DMS 273 (cell line): ENCODE measurements at regions not wholly inside any gene's neighbourhood (a gene's known extent, or its start where the extent isn't known, plus 50 kb on each side); places are given as distances from the start of the nearest gene placed in this dataset.

Source experiments
- DNase-seq: peaks from one replicate; lab custom pipeline; 2025; ENCODE audit not compliant: unreplicated experiment; lab: John Stamatoyannopoulos, UW

DNA sequence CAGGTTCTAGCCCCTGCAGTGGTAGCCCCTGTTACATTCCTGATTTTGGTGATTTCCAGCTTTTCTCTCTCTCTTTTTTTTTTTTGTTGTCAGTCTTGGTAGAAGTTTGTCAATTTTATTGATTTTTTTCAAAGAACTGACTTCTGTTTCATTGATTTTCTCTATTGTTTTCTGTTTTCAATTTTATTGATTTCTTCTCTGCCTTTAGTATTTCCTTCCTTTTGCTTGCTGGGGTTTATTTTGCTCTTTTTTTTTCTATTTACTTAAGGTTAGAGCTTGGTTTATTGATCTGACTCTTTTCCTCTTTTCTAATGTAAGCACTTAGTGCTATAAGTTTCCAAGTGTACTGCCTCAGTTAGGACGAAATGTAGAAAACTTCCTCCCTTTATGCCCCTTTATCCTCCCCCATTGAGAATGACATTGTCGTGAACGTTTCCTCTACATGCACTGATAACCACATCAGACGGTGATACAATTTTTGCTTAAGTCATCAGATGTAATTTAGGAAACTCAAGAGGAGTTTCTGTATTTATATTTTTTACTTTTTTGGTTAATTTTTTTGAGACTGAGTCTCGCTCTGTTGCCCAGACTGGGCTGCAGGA is 81.1 kb upstream of the HS6ST1 start:
- DNase-seq = no peak

DNA sequence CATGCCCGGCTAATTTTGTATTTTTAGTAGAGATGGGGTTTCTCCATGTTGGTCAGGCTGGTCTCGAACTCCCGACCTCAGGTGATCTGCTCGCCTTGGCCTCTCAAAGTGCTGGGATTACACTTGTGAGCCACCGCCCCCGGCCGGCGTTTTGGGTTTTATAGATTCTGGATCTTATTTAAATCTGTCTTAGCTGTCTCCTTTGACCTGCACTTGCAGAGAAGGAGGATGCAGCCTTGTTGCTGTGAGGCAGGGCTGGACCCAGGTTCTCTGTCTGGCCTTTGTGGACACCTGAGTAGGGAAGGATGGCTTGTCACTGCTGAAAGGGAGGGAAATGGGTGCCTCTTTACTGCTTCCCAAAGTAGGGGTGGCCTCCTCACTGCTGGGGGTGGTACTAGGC is 83.0 kb upstream of the HS6ST1 start:
- no peak for DNase-seq

DNA sequence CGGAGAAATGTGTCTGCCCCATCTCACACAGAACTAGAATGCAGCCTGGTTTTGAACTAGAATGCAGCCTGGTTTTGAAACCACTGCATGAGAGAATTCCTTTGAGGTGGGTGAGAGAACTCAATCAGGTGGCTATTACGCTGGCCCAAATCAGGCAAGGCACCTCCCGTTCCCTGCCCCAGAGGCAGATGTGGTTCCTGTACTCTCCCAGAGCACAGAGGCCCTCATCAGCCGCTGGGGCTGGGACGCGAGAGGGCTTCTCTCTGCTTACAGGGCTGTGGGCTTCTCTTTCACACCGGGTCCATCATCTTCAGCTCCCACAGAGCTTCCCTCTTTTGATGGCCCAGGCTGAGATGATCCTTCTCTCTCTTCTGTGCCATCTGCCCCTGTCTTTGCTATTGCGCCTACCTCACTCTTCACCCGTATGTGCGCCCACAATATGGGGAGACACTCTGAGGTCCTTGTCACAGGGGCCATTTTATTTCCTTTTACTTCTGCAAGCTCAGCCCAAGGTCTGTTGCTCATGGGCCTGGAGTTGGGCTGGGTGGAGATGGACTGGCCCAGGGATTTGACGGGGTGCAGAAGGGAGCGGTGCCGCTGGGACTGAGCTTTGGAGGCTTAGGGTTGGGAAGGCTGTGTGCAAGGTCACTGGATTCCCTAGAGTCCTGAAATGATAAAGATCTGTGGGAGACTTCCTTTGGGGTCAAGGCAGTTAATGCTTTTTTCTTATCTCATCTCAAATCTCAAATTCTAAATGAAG is 84.4 kb upstream of the HS6ST1 start:
- no peak for DNase-seq

DNA sequence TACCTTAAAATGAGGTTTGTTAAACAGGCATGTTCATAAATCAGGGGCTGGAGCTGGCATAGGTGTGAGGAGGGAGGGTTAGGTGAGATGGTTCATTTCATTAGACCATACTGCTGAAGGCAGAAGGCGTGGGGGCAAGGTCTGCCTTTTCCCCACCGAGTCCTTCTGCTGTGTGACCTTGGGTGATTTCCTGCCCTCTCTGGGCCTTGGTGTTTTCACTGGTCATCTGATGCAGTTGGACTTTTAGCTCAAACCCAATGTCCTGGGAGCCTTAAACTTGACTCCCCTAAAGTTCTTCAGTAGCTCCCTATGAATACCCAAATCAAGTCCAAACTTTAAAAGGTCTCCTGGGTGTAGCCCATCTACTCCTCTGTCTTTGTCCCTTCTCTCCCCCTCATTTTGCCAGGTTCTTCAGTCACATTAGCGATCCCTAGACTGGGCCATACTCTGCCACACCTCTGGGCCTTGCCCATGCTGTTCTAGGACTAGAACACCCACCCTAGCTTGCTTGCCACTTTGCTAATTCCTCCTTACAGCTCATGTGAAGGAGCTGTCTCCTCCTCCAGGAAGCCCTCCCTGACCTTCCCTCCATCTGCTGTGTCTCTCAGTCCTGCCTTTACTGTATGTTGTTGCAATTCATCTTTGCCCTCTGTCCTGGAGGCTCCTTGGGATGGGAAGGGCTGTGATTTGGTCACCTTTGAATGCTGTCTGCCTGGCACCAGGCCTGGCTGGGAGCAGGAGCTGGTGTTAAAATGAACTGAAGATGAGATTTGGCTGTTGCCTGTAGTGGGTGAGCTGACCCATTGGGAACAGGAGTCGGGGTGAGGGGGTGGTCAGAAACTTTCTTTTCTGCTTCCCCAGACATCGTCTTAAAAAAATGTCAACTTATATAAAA is 85.4 kb upstream of the HS6ST1 start:
- no peak for DNase-seq

DNA sequence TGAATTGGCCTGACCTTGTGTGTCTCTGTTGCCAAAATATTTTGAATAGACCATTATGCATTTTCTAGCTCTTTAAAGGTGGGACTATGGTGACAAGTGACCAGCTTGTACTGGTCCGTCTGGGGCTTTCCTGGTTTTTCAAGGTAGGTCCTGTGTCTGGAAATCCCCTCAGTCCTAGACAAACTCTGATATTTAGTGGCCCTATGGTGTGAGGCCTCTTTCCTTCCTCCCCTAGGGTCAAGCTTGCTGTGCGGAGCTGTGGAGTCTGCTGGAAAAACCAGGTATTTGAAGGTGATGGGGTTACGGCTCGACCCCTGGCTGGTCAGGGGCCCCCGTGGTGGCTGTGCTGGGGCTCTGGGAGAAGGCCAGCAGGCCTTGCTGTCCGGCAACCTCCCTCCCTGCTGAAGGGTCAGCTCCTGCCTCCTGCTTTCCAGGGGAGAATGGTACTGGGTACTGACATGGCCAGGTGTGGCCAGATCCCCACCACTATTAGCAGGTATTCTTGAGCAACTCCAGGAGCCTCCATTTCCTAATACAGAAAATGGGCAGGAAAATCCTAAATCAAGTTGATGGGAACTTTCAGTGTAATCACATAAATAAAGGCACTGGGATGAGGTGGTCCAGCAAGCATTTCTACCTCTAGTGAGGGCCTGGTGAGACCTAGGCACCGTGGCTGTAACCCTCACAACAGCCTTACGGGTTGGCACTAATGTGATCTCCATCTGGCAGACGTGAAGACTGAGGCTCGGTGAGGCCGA is 86.2 kb upstream of the HS6ST1 start:
- no peak for DNase-seq

DNA sequence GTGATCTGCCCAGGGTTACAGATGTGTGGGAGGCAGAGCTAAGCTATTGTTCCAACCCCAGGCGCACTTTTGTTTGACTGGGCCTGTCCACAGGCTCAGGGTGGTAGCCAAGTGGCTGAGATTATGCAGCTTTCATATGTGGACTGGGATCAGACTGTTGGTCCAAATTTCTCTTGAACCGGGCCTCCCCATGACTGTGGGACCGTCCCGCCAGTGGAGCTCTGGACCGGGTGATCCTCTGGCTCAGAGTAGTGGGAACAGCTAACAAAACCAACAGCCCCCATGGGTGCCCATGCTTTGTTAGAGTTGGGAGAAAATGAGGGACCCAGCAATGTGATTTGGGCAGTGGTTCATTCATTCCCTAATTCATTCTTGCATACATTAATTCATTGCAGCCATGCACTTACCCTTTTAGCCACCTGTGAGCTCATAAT is 86.8 kb upstream of the HS6ST1 start:
- no peak for DNase-seq

DNA sequence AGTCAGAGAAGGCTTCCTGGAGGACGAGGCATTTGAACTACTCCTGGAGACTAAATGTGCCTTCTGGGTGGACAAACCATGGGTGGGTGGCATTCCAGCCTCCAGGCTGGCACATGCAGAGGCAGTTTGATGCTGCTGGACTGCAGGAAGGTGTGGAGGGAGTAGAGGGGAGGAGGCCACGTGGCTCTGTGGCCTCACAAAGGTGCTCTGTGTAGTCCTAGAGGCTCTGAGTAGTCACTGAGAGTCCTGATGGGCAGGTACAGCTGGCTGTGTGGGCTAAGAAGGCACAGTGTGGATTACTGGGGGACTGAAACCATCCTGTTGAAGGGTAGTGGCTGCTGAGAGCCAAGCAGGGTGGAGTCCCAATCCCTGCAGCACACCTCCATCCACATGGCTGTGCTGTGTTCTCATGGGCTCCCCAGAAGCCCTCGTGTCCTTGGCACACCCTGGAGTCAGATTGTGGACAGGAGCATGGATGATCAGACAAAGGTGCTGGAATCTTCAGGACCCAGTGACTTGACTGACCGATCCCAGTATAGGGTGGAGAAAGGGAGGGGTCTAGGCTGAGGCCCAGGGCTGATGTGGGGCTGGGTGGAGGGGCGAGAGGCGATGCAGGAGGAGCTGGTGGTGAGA is 87.4 kb upstream of the HS6ST1 start:
- DNase-seq = no peak

DNA sequence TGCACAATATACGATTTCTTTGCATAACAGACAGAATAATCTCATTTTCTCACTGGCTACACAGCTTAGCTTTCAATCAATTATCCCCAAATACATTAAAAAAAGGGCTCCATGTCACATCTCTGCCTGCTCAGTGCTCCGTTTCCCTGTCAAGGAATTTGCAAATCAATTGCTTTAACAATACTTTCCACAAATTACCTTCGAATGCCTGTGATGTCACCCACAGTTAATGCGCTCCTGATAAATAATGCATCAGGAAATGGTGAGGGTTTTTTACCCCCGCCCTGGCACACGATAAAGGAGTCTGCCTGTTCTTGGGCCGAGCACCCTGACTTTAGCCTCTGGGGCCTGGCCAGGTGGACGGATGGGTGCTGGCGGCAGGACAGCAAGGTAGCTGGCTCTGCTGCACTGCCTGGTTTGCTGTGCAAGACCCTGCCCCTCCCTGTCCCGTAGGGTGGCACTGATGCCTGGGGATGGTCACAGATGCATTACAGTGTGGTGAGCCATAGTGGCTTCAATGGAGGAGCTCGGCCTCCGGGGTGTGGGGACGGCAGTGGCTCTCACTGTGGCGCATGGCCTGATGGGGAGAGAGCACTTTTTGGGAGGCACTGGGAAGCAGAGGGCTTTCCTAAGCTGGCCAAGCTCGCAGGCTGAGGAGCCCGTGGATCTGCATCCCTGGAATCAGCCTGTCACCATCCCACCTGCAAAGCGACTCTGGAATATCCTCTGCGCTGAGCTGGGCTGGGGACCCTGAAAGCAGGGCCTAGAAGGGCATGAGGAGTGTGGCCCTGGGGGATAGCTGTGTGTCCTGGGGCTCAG is 88.3 kb upstream of the HS6ST1 start:
- no peak for DNase-seq

DNA sequence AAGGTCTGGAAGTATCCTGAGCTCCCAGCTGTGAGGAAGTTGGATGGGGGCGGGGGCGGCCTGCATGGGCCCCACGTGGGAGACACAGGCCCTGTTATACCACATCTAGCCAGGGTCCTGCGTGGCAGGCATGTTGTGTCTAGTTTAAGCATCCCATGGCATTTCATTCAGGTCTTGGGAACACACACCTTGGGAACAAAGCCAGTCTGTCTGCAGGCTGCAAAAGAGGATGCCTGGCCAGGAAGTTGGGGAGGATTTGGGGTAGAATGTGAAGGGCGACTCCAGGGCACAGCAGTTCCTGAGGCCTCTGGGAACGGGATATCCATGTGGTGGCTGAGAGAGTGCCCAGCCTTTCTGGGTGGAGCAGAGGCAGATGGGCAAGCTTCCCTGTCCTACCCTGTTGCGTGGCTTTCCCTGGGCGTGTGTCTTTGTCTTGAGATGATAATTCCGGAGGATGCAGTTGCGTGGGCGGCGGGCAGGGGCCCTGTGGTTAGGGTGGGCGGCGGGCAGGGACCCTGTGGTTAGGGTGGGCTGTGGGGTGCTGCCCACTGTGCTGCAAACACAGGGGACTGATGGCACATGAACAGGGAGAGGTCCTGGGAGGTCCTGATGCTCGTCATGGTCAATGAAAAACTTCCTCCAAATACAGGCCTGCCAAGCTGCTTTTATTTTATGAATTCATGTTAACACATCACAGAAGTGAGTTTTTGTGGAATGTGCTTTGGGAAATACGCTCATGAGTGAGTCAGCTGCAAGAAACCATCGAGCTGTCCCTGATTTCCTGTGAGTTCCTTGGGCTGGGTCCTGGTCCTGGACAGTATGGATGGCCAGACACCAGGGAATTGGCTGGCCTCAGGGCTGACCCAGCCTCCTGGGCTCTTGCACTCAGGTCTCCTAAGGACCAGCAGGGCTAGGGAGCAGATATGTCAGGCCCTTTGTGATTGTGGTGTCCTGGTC is 90.0 kb upstream of the HS6ST1 start:
- DNase-seq = peak; percentile 25

DNA sequence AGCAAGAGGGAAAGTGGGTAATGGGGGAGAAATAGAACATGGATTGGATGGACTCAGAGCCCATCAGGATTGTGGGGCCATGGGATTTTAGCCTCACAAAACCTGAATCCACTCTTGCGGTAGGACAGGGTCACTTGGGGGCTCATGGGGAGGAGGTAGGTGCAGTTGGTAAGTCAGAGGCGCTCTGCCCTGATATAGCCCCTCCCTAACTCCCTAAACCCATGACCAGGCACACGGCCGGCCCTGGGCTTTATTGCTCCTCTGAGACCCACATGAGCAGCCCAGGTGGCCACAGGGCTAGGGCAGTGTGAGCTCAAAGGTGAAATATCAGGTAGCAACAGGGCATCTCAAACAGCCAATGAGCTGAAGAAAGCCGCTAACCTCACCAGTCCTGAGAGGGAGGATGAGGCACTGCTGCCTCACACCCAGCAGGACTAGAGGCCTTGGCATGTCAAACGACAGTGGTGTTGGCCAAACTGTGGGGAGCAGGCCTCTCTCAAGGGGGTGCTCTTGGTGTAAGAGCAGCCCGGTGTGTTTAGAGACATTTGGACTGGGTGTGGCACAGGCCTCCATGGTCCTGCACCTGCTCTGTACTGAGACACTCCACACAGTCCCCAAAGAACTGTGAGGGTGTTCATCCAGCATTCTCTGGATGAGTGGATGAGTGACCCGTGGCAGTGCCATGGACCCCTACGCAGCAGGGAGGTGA is 90.8 kb upstream of the HS6ST1 start:
- no peak for DNase-seq

DNA sequence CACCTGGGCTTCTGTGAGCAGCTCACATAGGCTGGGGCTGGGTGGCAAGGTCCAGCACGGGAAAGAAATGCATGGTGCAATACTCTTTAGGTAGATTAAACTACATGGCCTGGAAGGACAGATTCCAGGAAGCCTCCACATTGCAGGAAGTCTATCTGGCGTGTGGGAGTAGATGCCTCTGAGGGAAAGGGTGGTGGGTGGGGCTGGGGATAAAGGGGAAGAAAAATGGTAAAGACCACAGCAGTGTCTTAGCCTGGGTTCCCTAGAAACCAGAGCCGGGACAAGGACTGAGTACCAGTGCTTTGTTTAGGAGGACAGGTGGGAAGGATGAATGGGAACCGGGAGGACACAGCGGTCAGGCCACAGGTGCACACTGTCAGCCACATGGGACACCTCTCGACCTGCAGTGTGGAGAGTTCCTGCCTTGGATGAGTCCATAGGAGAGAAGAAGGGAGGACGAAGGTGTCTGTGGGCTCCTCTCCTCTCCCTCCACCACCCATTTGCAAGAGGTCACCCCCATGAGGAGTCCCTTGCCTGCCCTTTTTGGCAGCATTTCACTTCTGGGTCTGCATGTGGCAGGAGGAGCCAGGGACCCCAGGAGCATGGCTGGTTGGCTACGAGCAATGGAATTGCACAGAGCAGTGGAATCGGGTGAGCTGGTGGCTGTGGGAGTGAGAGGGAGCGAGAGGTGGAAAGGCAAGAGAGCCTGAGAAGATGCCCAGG is 91.5 kb upstream of the HS6ST1 start:
- DNase-seq = no peak

DNA sequence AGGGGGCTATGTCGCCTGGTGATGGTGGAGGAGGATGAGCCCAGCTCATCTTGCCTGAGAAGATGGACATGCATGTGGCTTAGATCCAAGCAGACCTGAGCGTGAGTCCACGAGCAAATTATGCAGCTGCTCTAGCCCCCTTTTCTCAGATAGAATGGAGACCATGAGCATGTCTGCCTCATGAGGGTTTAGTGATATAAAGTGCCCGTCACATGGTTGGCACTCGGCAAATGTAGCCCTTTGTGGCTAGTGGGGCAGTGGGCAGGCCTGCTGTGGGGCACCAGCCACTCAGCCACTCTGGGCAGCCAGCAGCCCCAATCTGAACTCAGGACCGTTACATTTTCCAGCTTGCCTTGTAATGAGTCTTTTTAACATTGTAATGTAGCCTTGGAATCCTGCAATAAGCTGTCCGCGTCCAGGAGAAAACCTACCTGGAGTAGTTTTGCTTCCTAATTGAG is 92.1 kb upstream of the HS6ST1 start:
- DNase-seq = no peak

DNA sequence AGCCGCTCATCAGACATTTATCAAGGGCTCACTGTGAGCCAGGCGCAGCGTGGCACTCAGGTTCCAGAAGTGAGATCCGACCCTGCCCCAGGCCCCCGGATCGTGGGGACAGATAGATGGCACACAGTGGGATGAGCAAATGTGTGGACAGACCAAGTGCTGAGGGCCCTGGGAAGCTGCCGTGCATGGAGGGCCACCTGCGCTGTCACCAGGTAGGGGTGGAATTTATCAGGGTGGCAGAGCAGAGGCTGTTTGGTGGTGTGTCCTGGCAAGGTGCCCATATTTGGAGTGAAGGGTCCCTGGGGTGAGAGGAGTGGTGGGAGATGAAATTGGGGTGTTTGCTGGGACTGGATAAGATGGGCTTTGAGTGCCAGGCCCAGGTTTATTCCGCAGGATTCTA is 92.8 kb upstream of the HS6ST1 start:
- no peak for DNase-seq

DNA sequence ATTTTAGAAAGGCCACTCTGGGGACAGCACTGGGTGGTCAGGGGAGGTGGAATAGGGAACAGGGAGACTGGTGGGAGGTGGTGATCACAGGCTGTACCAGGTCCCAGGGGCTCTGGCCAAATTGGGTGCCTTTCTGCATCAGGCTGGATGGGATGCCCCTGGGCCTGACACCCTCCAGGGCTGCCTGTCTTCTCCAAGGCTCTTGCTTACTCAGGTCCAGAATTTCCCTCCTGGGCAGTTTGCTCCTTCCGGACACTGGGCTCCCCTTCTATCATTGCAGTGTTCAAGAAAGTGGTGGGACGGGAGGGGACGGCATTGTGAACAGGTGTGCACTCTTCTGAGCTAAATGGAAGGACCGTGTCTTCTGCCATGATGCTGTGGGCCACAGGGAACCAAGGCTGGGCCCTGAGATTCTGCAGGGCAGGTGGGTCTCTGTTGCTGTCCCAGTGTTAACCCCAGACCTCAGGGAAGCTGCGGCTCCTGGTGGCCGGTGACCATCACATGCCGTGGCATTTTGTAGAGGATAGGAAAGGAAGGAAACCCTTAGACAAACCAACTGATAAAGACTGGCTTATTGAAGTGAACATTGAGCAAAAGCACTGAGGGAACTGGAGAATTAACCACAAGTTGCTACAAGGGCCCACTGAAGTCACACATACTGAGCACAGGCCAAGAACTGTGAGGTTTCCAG is 93.7 kb upstream of the HS6ST1 start:
- DNase-seq = no peak

DNA sequence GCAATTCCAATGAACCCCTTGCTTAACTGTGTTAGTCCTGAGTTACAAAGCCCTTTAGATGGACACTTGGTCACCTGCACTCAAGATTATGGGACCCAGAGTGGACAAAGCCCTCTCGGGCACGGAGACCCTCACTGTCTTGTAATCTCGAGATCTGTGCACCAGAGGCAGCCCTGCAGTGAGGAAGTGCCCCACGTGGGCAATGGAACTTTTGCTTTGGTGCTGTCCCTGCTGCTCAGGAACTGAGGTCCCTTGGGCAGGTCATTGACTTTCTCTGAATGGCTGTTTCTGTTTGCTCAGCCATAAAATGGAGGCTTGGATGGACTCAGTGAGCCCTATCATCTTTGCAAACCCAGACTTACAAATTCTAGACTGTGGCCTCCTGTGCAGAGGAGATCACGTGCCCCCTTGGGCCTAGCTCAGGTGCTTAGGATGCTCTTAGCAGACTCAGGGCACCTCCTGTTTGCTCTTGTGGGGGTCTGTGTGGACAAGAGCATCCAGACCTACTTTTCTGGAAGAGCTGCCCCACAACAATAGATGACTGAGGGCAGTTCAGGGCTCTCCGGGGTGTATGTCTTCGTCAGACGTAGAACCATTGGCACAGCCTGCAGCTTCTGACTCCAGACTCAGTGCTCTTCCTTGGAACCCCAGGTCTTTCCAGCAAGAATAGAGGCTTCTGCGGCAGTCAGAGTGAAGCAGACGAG is 94.5 kb upstream of the HS6ST1 start:
- DNase-seq = no peak

DNA sequence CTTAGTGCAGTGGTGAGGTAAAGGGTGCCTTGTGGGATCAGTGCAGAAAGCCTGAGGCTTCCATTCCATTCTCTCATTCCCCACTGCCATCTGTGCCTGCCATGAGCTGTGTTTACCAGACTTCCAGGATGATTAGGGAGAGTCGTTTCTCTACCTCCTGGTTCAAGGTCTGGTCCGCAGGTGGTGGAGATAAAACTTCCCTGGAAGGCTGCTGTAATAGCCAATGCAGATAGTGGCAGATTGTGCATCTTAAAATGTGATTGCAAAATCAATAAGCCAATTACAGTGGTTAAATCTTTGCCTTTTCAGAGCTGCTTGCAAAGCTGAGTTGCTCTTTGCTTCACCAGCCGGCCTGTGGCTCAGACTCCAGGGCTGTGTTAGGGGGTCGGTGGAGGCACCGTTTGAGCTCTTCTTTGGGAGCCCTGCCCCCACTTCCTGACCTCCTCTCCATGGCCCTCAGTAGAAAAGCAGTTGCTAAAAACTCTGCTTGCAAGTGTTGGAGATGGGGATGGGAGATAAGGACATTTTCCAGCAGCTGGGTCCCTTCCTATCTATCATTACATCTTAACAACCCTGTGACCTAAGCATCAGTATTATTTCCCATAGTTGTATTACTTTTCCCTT is 95.2 kb upstream of the HS6ST1 start:
- DNase-seq = peak; percentile 83
